ENCODE measurements at regions not wholly inside any gene's neighbourhood (a gene's known extent, or its start where the extent isn't known, plus 50 kb on each side); places are given as distances from the start of the nearest gene placed in this dataset.

- H3K4me1 ChIP-seq (ENCODE audit: insufficient read depth, low read length, poor library complexity, severe bottlenecking), result no peaks in the 10 kb centered on the region
- H2AFZ ChIP-seq (ENCODE audit: low read length), result no peak overlapping the region
- no peak overlapping the region for H3K27ac ChIP-seq (ENCODE audit: low read depth, low read length, poor library complexity, severe bottlenecking)
- TF ChIP-seq EZH2phosphoT487 (IDR thresholded peaks at IDR 0.05; ENCODE audit: borderline replicate concordance, low read depth, low read length), result no peak
- TF ChIP-seq CTCF (conservative IDR thresholded peaks at IDR 0.05; ENCODE audit: low read length), result no peak
- H3K36me3 ChIP-seq (ENCODE audit: insufficient read depth, low read length), result no peaks in the 10 kb centered on the region
- H3K79me2 ChIP-seq (ENCODE audit: insufficient read depth, low read depth, low read length), result no peaks in the 10 kb centered on the region
- intact Hi-C loops (cut with micrococcal nuclease; ENCODE audit: unreplicated experiment), result no loop called here
- CTCF ChIA-PET (ENCODE audit: unreplicated experiment), result no interaction called here
- H3K4me2 ChIP-seq (ENCODE audit: low read length), result no peak overlapping the region
- no peaks in the 10 kb centered on the region for H4K20me1 ChIP-seq (ENCODE audit: insufficient read depth, low read length)
- POLR2A ChIA-PET, result no interaction called here
- no peaks in the 10 kb centered on the region for H3K9me3 ChIP-seq (ENCODE audit: low read length)
- no peaks in the 10 kb centered on the region for H3K9me2 ChIP-seq (ENCODE audit: insufficient read depth, low read length)
- no peak overlapping the region for H3K4me3 ChIP-seq (ENCODE audit: low read depth, low read length, poor library complexity, severe bottlenecking)
- BruUV-seq (replicated peaks), result no TSS peak
- no peak for DNase-seq (ENCODE audit: low spot score)
Measured at GRCh38 chr1:108050911-108051629, 86.1 kb upstream of the VAV3 start.

- H3K4me3 ChIP-seq (ENCODE audit: low read depth, low read length, poor library complexity, severe bottlenecking), result no peak overlapping the region
- no peaks in the 10 kb centered on the region for H3K4me1 ChIP-seq (ENCODE audit: insufficient read depth, low read length, poor library complexity, severe bottlenecking)
- no peak for DNase-seq (ENCODE audit: low spot score)
- BruUV-seq (replicated peaks), result no TSS peak
- no peak overlapping the region for H3K4me2 ChIP-seq (ENCODE audit: low read length)
- TF ChIP-seq EZH2phosphoT487 (IDR thresholded peaks at IDR 0.05; ENCODE audit: borderline replicate concordance, low read depth, low read length) (no peak), CTCF (conservative IDR thresholded peaks at IDR 0.05; ENCODE audit: low read length) (no peak)
- ChIA-PET POLR2A (interaction anchor here (1.3 kb wide), 1 partner anchor 13 kb away, joined by 3 read pairs; no protein-coding TSS in a partner anchor), CTCF (ENCODE audit: unreplicated experiment) (no interaction called here)
- H3K79me2 ChIP-seq (ENCODE audit: insufficient read depth, low read depth, low read length), result no peaks in the 10 kb centered on the region
- no peak overlapping the region for H2AFZ ChIP-seq (ENCODE audit: low read length)
- no peaks in the 10 kb centered on the region for H3K9me3 ChIP-seq (ENCODE audit: low read length)
- H3K9me2 ChIP-seq (ENCODE audit: insufficient read depth, low read length), result no peaks in the 10 kb centered on the region
- H3K36me3 ChIP-seq (ENCODE audit: insufficient read depth, low read length), result no peaks in the 10 kb centered on the region
- no peak overlapping the region for H3K27ac ChIP-seq (ENCODE audit: low read depth, low read length, poor library complexity, severe bottlenecking)
- intact Hi-C loops (cut with micrococcal nuclease; ENCODE audit: unreplicated experiment), result no loop called here
- H4K20me1 ChIP-seq (ENCODE audit: insufficient read depth, low read length), result no peaks in the 10 kb centered on the region
Measured at GRCh38 chr1:108050158-108050557, 85.2 kb upstream of the VAV3 start.

GRCh38 chr1:108049178-108049819, 84.3 kb upstream of the VAV3 start:
- H3K9me2 ChIP-seq (ENCODE audit: insufficient read depth, low read length), result no peaks in the 10 kb centered on the region
- ChIA-PET POLR2A (interaction anchor here (0.6 to 1.3 kb wide), 3 partner anchors 12 to 991 kb away, joined by 3 read pairs; no protein-coding TSS in a partner anchor), CTCF (ENCODE audit: unreplicated experiment) (no interaction called here)
- DNase-seq (ENCODE audit: low spot score), result peak; percentile 36
- TF ChIP-seq EZH2phosphoT487 (IDR thresholded peaks at IDR 0.05; ENCODE audit: borderline replicate concordance, low read depth, low read length) (no peak), CTCF (conservative IDR thresholded peaks at IDR 0.05; ENCODE audit: low read length) (peak; percentile 72)
- BruUV-seq (replicated peaks), result no TSS peak
- no peaks in the 10 kb centered on the region for H3K79me2 ChIP-seq (ENCODE audit: insufficient read depth, low read depth, low read length)
- no peaks in the 10 kb centered on the region for H4K20me1 ChIP-seq (ENCODE audit: insufficient read depth, low read length)
- intact Hi-C loops (cut with micrococcal nuclease; ENCODE audit: unreplicated experiment), result no loop called here
- peaks cover 3% of the 10 kb centered on the region for H3K4me1 ChIP-seq (ENCODE audit: insufficient read depth, low read length, poor library complexity, severe bottlenecking)
- H3K4me3 ChIP-seq (ENCODE audit: low read depth, low read length, poor library complexity, severe bottlenecking), result no peak overlapping the region
- H3K27ac ChIP-seq (ENCODE audit: low read depth, low read length, poor library complexity, severe bottlenecking), result no peak overlapping the region
- H3K9me3 ChIP-seq (ENCODE audit: low read length), result no peaks in the 10 kb centered on the region
- H2AFZ ChIP-seq (ENCODE audit: low read length), result no peak overlapping the region
- no peaks in the 10 kb centered on the region for H3K36me3 ChIP-seq (ENCODE audit: insufficient read depth, low read length)
- no peak overlapping the region for H3K4me2 ChIP-seq (ENCODE audit: low read length)
